ENCODE measurements at regions not wholly inside any gene's neighbourhood (a gene's known extent, or its start where the extent isn't known, plus 50 kb on each side); places are given as distances from the start of the nearest gene placed in this dataset.

DNA sequence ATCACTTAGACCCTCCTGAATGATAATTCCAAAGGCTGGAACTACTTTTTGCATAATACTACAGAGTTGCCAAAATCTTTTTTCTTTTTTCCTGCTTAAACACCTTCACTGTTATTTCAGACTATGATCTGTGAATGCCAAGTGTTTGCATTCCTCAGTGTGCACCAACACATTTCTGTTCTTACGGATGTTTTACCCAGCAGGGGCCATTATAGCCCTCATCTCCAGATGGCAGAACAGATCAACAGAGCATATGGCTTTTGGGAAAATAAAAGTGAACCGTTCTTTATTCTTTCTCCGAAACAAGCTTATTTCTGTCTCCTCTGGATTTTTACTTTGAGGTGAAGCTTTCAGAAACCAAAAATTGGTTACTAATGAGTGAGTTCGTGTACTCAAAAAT lies 1226.6 kb upstream of the FAM98A start:
- TF ChIP-seq CTCF (conservative IDR thresholded peaks at IDR 0.05) (no peak), EZH2 (IDR thresholded peaks at IDR 0.05; ENCODE audit: low read depth) (no peak)

All from PC-9 (cell line).